HG03354 (cell line): ENCODE measurements at regions not wholly inside any gene's neighbourhood (a gene's known extent, or its start where the extent isn't known, plus 50 kb on each side); places are given as distances from the start of the nearest gene placed in this dataset.

Source experiments
- ATAC-seq: cut with Tn5 transposase; IDR thresholded peaks from one replicate; pipeline ENCODE4 v1.9.1; 2021; ENCODE audit warnings: mild to moderate bottlenecking; ENCODE audit not compliant: unreplicated experiment, poor library complexity, severe bottlenecking

- ATAC-seq, result no peak
Observed at GRCh38 chr21:38726482-38726881, 79.2 kb upstream of the ETS2 start.

- ATAC-seq, result no peak
Observed at GRCh38 chr21:38729291-38729690, 76.4 kb upstream of the ETS2 start.

DNA sequence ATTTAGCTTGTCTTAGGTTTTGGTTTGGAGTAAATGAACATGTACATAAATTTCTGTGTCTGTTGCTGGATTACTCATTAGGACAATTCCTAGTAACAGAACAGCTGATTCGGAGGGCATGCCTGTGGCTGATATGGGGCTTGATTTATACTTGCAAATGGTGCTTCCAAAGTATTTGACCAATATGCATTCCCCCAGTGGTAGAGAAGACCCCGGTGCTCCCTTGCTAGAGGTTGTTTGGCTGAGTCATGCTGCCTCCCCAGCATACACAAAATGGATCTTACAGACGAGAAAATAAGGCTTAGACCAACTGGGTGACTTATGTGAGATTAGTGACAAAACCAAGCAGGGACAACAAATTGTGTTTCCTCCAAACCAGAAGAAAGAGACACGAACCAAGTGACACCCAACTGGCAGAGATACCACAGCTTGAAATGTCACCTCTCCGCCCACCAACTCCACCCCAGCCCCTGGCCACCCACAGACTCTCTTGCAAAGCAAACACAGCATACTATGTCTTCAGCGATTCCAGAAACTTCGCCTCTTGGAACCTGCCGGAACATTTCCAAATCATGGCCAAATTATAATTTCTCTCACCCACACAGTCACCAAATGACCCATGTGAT lies 75.9 kb upstream of the ETS2 start:
- no peak for ATAC-seq

- ATAC-seq, result no peak
Observed at GRCh38 chr21:38733972-38734546, 71.7 kb upstream of the ETS2 start.

- ATAC-seq, result no peak
Observed at GRCh38 chr21:38734646-38735365, 70.9 kb upstream of the ETS2 start.

- no peak for ATAC-seq
Observed at GRCh38 chr21:38735626-38736206, 70.0 kb upstream of the ETS2 start.

GRCh38 chr21:38740090-38740489 lies 65.6 kb upstream of the ETS2 start:
- ATAC-seq, result no peak

- no peak for ATAC-seq
Observed at GRCh38 chr21:38741092-38741949, 64.4 kb upstream of the ETS2 start.

- no peak for ATAC-seq
Observed at GRCh38 chr21:38741950-38742256, 63.8 kb upstream of the ETS2 start.

- ATAC-seq, result no peak
Observed at GRCh38 chr21:38742580-38743260, 63.0 kb upstream of the ETS2 start.

DNA sequence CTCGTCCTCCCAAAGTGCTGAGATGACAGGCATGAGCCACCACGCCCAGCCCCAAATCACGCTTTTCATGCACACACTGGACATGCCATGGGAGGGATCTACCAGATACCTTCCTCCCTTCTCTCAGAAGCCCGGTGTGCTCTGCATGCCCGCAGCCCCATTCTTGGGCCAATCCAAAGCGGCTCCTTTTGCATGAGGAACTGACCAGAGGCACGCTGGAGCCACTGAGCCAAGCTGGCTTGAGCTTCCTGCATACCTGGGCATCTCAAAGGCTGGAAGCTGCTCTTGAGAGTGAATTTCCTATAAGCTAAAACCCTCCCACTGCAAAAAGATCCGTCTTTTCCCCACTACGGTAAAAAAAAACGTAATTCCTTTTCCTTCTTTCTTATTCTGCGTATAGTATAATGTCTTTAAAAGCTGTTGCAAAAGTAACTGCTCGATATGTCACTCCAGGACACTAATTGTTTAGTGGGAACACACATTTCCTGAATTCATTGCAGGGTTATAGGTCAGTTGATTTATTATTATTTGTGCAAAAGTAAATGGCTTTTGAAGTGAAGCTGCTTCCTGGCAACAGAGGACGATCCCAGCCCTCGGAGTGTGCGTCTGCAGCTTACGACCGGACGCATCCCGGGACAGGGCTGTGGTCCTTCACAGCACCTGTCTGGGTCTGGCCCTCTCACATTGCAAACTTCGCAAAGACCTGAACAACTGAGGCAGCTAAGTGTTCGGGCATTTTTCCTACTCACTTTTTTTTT lies 61.8 kb upstream of the ETS2 start:
- no peak for ATAC-seq

DNA sequence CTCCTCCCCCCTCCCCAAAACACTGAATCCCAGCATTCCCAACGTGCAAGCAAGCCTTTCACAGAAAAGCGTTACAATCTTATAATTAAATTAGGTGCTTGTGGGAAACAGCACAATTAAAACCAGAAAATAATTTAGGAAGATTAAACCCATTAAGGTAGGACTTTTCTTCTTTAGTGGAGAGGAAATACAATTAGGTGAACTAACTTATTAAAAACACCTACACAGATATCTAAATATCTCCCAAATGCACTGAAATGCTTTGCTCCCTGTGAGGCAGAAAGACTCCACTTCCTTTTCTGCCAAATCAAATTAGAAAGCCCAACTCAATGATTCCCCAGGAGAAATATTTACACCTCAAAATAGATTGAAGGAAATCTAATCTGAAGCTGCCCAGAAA lies 60.9 kb upstream of the ETS2 start:
- ATAC-seq, result no peak

- ATAC-seq, result no peak
Observed at GRCh38 chr21:38747810-38748209, 57.9 kb upstream of the ETS2 start.

GRCh38 chr21:38751379-38752050 lies 54.2 kb upstream of the ETS2 start:
- ATAC-seq, result no peak

DNA sequence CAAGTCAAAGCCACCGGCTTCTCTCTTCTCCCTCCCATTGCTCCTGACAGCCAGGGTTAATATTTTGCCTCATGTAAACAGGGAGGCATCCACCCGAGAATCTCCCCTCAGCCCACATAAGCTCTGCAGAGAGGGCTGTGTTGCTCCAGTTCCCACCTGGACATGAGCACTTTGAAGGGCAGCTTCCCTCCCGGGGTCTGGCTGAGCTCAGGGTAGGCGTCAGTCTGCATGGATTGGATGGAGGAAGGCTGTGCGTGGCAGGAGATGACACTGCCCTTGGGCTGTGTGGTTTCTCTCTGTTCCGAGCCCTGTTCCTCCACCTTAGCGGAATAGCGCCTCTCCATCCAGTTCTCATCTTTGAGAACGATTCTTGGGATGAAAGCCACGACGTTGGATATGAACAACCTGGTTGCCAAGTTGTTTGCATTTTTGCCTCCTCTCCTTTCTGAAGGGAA lies 53.7 kb upstream of the ETS2 start:
- no peak for ATAC-seq

GRCh38 chr21:38753114-38753513 lies 52.6 kb upstream of the ETS2 start:
- ATAC-seq, result no peak

- ATAC-seq, result no peak
Observed at GRCh38 chr21:38753557-38753971, 52.2 kb upstream of the ETS2 start.
